B cell (primary cell): ENCODE measurements at regions not wholly inside any gene's neighbourhood (a gene's known extent, or its start where the extent isn't known, plus 50 kb on each side); places are given as distances from the start of the nearest gene placed in this dataset.

Source experiments
- ATAC-seq: fragments of 200-7000 bp; cut with Tn5 transposase; one replicate; pipeline ENCODE4 v1.10.0; 2021; ENCODE audit warnings: low read depth, mild to moderate bottlenecking, moderate number of reproducible peaks, moderate library complexity
- CTCF ChIA-PET: fragments of 350-600 bp; sonication (Branson Sonifier 250); formaldehyde crosslinking; loops from one replicate; lab custom pipeline; 2021; ENCODE audit warnings: antibody characterized with exemption, inconsistent platforms; lab: Charles Lee
- POLR2A ChIA-PET: fragments of 350-600 bp; sonication (Branson Sonifier 250); formaldehyde crosslinking; loops from one replicate; lab custom pipeline; 2021; ENCODE audit warnings: antibody characterized with exemption; lab: Charles Lee
- DNase-seq: peaks from one replicate; pipeline ENCODE4 v3.0.0; 2013
- H2AFZ ChIP-seq: 2 replicates; pipeline ENCODE4 v1.6.1; 2012; ENCODE audit warnings: mild to moderate bottlenecking, low read depth, low read length; ENCODE audit not compliant: insufficient read depth, poor library complexity, severe bottlenecking
- H3K27ac ChIP-seq, 2 donors: 1 replicate in 1 of 2; 2 replicates in 1 of 2; pipeline ENCODE4 v1.5.1; 2012 to 2013; ENCODE audit warnings: low read length in 2 of 2, mild to moderate bottlenecking in 2 of 2, moderate library complexity in 1 of 2
- H3K27me3 ChIP-seq, 4 experiments: fragments of 200-600 bp in 1 of 4; sonication (generic) in 1 of 4; replicated peaks in 1 of 4; 1 replicate in 2 of 4; 2 replicates in 2 of 4; pipeline versions ENCODE4 v1.6.1 to v1.7.0; 2013 to 2016; ENCODE audit warnings: low read length in 3 of 4, mild to moderate bottlenecking in 2 of 4, mixed read lengths in 1 of 4, moderate library complexity in 1 of 4; ENCODE audit not compliant: insufficient read depth in 4 of 4, control insufficient read depth in 3 of 4; ENCODE audit errors: control extremely low read depth in 1 of 4
- H3K36me3 ChIP-seq, 2 experiments: replicated peaks in 1 of 2; 1 replicate in 1 of 2; 2 replicates in 1 of 2; pipeline versions ENCODE4 v1.6.1 to v1.7.1; 2013; ENCODE audit warnings: low read length in 1 of 2; ENCODE audit not compliant: insufficient read depth in 2 of 2, control insufficient read depth in 1 of 2; ENCODE audit errors: control extremely low read depth in 1 of 2, extremely low read depth in 1 of 2
- H3K4me1 ChIP-seq, 2 donors: fragments of 200-600 bp in 1 of 2; sonication (generic) in 1 of 2; 1 replicate in 1 of 2; 2 replicates in 1 of 2; pipeline versions ENCODE4 v1.5.1 to v1.6.1; 2013 to 2017; ENCODE audit warnings: low read length in 2 of 2; ENCODE audit not compliant: control insufficient read depth in 2 of 2, insufficient read depth in 2 of 2
- H3K4me2 ChIP-seq: replicated peaks from 2 replicates; pipeline ENCODE3; 2012; ENCODE audit warnings: mild to moderate bottlenecking, low read depth, low read length; ENCODE audit not compliant: poor library complexity, severe bottlenecking
- H3K4me3 ChIP-seq, 5 experiments: fragments of 200-600 bp in 1 of 5; sonication (generic) in 1 of 5; 1 replicate in 3 of 5; 2 replicates in 2 of 5; pipeline versions ENCODE4 v1.5.1 to v1.7.0; 2011 to 2016; ENCODE audit warnings: low read length in 4 of 5, mild to moderate bottlenecking in 4 of 5, low read depth in 2 of 5, control low read depth in 1 of 5, moderate library complexity in 1 of 5; ENCODE audit not compliant: insufficient read depth in 1 of 5; ENCODE audit errors: control extremely low read depth in 1 of 5, extremely low read depth in 1 of 5
- H3K79me2 ChIP-seq: fragments of 200-600 bp; sonication (generic); one replicate; pipeline ENCODE4 v1.6.0; 2016; ENCODE audit warnings: low read length; ENCODE audit not compliant: control insufficient read depth, insufficient read depth
- H3K9ac ChIP-seq: fragments of 200-600 bp; sonication (generic); 2 replicates; pipeline ENCODE4 v1.6.1; 2017; ENCODE audit warnings: mild to moderate bottlenecking, low read length, moderate library complexity
- H3K9me3 ChIP-seq, 3 donors: one replicate each; pipeline versions ENCODE4 v1.6.1 to v1.7.1; 2013; ENCODE audit warnings: low read length in 2 of 3; ENCODE audit not compliant: control insufficient read depth in 2 of 3, insufficient read depth in 1 of 3; ENCODE audit errors: control extremely low read depth in 1 of 3
- H4K20me1 ChIP-seq: 2 replicates; pipeline ENCODE4 v1.6.0; 2012; ENCODE audit warnings: mild to moderate bottlenecking, low read length; ENCODE audit not compliant: insufficient read depth, control insufficient read depth, poor library complexity, severe bottlenecking
- H3K27ac Mint-ChIP-seq: one replicate; pipeline ENCODE4 v1.8.0; 2021; ENCODE audit warnings: mixed read lengths
- H3K27me3 Mint-ChIP-seq: one replicate; pipeline ENCODE4 v1.8.0; 2021; ENCODE audit warnings: mixed read lengths
- H3K4me1 Mint-ChIP-seq: one replicate; pipeline ENCODE4 v1.8.0; 2021; ENCODE audit warnings: mixed read lengths
- H3K4me3 Mint-ChIP-seq: one replicate; pipeline ENCODE4 v1.8.0; 2021; ENCODE audit warnings: mixed read lengths
- H3K9me3 Mint-ChIP-seq: one replicate; pipeline ENCODE4 v1.8.0; 2022; ENCODE audit warnings: mixed read lengths; ENCODE audit not compliant: insufficient read depth
- CTCF ChIP-seq: fragments of 200-600 bp; IDR thresholded peaks from one replicate; pipeline ENCODE4 v1.8.0; 2022; ENCODE audit warnings: antibody characterized with exemption, mild to moderate bottlenecking
- EZH2 ChIP-seq: IDR thresholded peaks from 2 replicates; pipeline ENCODE4 v1.6.1; 2012; ENCODE audit warnings: borderline replicate concordance, low read depth, mild to moderate bottlenecking, moderate library complexity, low read length; ENCODE audit not compliant: insufficient read depth, poor library complexity, severe bottlenecking
- WGBS: methylation state at CpG from one replicate; pipeline ENCODE4 v1.1.5; 2013; ENCODE audit warnings: missing lambda C conversion rate; ENCODE audit not compliant: insufficient coverage; 5-methylcytosine and 5-hydroxymethylcytosine counted together
- intact Hi-C: fragments of 100-400 bp; cut with micrococcal nuclease; formaldehyde crosslinking; loops from one replicate; pipeline ENCODE4 v1.10.0; 2022

DNA sequence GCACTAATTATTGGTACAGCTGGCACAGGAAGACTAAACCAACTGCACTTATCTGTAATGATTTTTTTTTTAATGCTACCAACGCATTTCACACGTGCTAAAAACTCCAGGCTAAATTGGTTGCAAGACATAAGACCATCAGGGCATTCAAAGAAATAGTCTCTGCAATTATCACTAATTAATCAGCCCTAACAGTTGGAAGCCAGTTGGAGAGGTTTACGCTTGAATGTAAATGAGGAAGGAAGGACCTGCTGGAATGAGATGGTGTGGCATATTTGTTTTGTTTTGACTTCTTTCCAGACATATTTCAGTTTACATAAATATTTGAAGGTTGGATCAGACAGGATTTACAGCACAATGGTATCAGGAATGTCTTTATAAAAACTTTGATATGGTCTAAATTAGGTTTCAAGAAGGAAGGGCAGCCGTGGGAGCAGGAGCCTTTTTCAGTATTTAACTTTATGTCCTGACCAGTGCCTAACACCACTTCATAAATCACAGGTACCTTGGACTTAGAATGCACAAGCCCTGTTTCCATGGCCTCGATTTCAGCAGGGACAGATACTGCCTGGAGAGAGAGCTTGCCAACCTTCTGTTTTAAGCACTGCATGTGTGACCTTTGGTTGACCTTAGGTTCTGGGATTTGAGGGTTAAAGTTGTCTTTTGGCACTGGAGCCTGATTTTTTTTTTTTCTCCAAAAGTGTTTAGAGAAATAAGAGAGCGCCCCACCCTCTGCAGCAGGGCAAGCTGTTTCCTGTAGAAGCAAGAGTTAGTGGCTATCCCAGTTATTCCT is 199.8 kb upstream of the MAP3K1 start:
- H3K4me3 ChIP-seq, result no peak overlapping the region
- Mint-ChIP-seq H3K27ac (no peak overlapping the region), H3K4me3 (no peak overlapping the region), H3K27me3 (no peaks in the 10 kb centered on the region), H3K4me1 (peaks cover 54% of the 10 kb centered on the region), H3K9me3 (peaks cover 14% of the 10 kb centered on the region)
- peaks cover 28 to 40% of the 10 kb centered on the region in 2 donors for H3K4me1 ChIP-seq
- TF ChIP-seq CTCF (no peak), EZH2 (no peak)
- no peak overlapping the region for H2AFZ ChIP-seq
- H3K79me2 ChIP-seq, result no peaks in the 10 kb centered on the region
- no peak overlapping the region for H3K9ac ChIP-seq
- ATAC-seq (no peak), DNase-seq (no peak)
- H3K27me3 ChIP-seq, result no peaks in the 10 kb centered on the region
- WGBS, result 26% methylated on average over 3 of the region's 6 CpGs
- POLR2A ChIA-PET, result interaction anchor here (0.6 kb wide), 1 partner anchor 27 kb away, joined by 3 read pairs; no protein-coding TSS in a partner anchor
- peak overlapping the region; percentile 0 for H3K4me2 ChIP-seq
- peaks cover 0 to 27% (median 16%) of the 10 kb centered on the region in 3 donors for H3K9me3 ChIP-seq
- intact Hi-C loops, result no loop called here
- CTCF ChIA-PET, result no interaction called here
- no peaks in the 10 kb centered on the region for H4K20me1 ChIP-seq
- no peaks in the 10 kb centered on the region for H3K36me3 ChIP-seq
- no peak overlapping the region for H3K27ac ChIP-seq

DNA sequence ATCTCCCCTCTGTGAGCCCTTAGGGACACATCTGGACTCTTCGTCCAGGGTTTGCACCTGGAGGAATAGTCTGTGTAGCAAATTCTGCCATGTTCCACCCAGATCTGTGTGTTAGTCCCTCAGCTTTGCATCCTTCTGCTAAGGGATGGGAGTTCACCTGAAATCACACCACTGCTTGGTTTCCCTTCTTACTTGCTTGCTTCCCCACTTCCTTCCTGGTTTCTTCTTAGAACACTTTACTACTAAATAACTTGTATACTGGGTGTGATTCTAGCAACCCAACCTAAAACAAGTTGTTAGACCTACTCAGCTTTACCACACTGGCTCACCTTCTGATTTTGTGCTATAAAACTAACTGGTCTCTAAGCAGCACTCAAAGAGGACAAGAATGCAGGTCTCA is 202.6 kb upstream of the MAP3K1 start:
- peak; percentile 47 for DNase-seq
- H3K4me1 ChIP-seq, result peaks cover 41 to 50% of the 10 kb centered on the region in 2 donors
- CTCF ChIA-PET, result no interaction called here

More for the DNA sequence above, 202.6 kb upstream of the MAP3K1 start:
- WGBS, result 33% methylated on average over 1 of the region's 1 CpG
- peak overlapping the region in 1 of 5 experiments; percentile 27 for H3K4me3 ChIP-seq
- intact Hi-C loops, result loop anchor here (5.0 kb wide), 1 partner anchor 45 kb away; no protein-coding TSS in a partner anchor
- POLR2A ChIA-PET, result interaction anchor here (0.6 to 1.0 kb wide), 2 partner anchors 24 to 74 kb away, joined by 3 read pairs; no protein-coding TSS in a partner anchor
- Mint-ChIP-seq H3K27ac (peak overlapping the region; percentile 86), H3K27me3 (no peaks in the 10 kb centered on the region), H3K9me3 (peaks cover 8% of the 10 kb centered on the region), H3K4me3 (peak overlapping the region; percentile 69), H3K4me1 (peaks cover 74% of the 10 kb centered on the region)
- peak overlapping the region; percentile 24 for H3K9ac ChIP-seq
- no peaks in the 10 kb centered on the region for H3K36me3 ChIP-seq
- peaks cover 0 to 14% (median 5%) of the 10 kb centered on the region in 3 donors for H3K9me3 ChIP-seq
- peak overlapping the region; percentile 65 for H3K4me2 ChIP-seq
- H3K27me3 ChIP-seq, result no peaks in the 10 kb centered on the region
- H3K27ac ChIP-seq, result peak overlapping the region; percentile 4 to 70
- peak; percentile 31 for ATAC-seq
- peak overlapping the region; percentile 23 for H2AFZ ChIP-seq
- no peak for TF ChIP-seq EZH2
- TF ChIP-seq CTCF, result no peak
- no peaks in the 10 kb centered on the region for H3K79me2 ChIP-seq
- H4K20me1 ChIP-seq, result no peaks in the 10 kb centered on the region
